DND-41 (cell line): ENCODE measurements at regions not wholly inside any gene's neighbourhood (a gene's known extent, or its start where the extent isn't known, plus 50 kb on each side); places are given as distances from the start of the nearest gene placed in this dataset.

Experiments used
- EZH2 ChIP-seq: IDR thresholded peaks from 3 replicates; pipeline ENCODE4 v1.6.1; 2012; ENCODE audit warnings: borderline replicate concordance, low read depth, mild to moderate bottlenecking, moderate library complexity, low read length, inconsistent platforms; ENCODE audit not compliant: severe bottlenecking
- TF ChIP-seq, protein P1 (sequence below): IDR thresholded peaks from 2 replicates; pipeline ENCODE4 v1.5.1; 2012; ENCODE audit warnings: borderline replicate concordance, low read length, moderate library complexity, mild to moderate bottlenecking; ENCODE audit not compliant: poor library complexity, severe bottlenecking; ENCODE audit errors: extremely low read depth

DNA sequence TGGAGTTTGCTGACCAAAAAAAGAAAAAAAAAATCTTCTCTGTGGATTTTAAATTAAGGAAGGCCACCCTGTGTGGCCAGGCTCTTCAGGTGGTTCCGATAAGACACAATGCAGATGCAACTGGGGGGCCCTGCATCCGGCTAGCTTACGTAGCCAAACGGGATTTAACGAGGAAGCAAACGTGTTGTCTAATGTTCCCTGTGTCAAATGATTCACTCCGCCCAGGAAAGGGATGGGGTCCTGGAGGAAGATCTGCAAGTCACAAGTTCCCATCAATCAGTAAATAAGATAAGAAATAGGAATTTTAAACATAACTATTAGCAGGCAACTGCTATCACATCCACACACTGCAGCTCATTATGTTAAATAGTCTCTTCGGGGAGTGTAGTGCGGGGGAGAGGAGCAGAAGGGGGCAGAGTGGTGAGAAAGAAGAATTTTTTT is 216.4 kb upstream of the GYPA start:
- TF ChIP-seq, protein P1, sequence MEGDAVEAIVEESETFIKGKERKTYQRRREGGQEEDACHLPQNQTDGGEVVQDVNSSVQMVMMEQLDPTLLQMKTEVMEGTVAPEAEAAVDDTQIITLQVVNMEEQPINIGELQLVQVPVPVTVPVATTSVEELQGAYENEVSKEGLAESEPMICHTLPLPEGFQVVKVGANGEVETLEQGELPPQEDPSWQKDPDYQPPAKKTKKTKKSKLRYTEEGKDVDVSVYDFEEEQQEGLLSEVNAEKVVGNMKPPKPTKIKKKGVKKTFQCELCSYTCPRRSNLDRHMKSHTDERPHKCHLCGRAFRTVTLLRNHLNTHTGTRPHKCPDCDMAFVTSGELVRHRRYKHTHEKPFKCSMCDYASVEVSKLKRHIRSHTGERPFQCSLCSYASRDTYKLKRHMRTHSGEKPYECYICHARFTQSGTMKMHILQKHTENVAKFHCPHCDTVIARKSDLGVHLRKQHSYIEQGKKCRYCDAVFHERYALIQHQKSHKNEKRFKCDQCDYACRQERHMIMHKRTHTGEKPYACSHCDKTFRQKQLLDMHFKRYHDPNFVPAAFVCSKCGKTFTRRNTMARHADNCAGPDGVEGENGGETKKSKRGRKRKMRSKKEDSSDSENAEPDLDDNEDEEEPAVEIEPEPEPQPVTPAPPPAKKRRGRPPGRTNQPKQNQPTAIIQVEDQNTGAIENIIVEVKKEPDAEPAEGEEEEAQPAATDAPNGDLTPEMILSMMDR = no peak
- TF ChIP-seq EZH2 = no peak
